Neural cell (in vitro differentiated cells): ENCODE measurements at regions not wholly inside any gene's neighbourhood (a gene's known extent, or its start where the extent isn't known, plus 50 kb on each side); places are given as distances from the start of the nearest gene placed in this dataset.

Experiments used
- H2AFZ ChIP-seq: fragments of 200-600, 300-800 bp; sonication (generic), shearing (Covaris generic); 2 replicates; pipeline ENCODE4 v1.6.0; 2014; ENCODE audit warnings: low read depth, mild to moderate bottlenecking, antibody characterized with exemption, low read length, moderate library complexity
- H3F3A ChIP-seq: fragments of 200-600 bp; shearing (Covaris generic); 2 replicates; pipeline ENCODE4 v1.6.1; 2016; ENCODE audit warnings: mild to moderate bottlenecking, moderate library complexity, mixed read lengths, antibody characterized with exemption, low read length; ENCODE audit not compliant: insufficient read depth, poor library complexity, severe bottlenecking
- H3K27ac ChIP-seq: fragments of 200-600, 300-800 bp; sonication (generic), shearing (Covaris generic); 2 replicates; pipeline ENCODE4 v1.5.1; 2014; ENCODE audit warnings: mild to moderate bottlenecking, low read length, moderate library complexity
- H3K27me3 ChIP-seq: fragments of 300-800, 200-600 bp; sonication (generic), shearing (Covaris generic); 2 replicates; pipeline ENCODE4 v1.6.0; 2014; ENCODE audit warnings: mild to moderate bottlenecking, low read depth, low read length, moderate library complexity; ENCODE audit not compliant: insufficient read depth
- H3K36me3 ChIP-seq: fragments of 300-800, 200-600 bp; sonication (generic), shearing (Covaris generic); 2 replicates; pipeline ENCODE4 v1.5.1; 2014; ENCODE audit warnings: mild to moderate bottlenecking, antibody characterized with exemption, low read length, moderate library complexity; ENCODE audit not compliant: insufficient read depth
- H3K4me2 ChIP-seq: fragments of 300-800, 200-600 bp; sonication (generic), shearing (Covaris generic); 2 replicates; pipeline ENCODE4 v1.6.0; 2014; ENCODE audit warnings: mild to moderate bottlenecking, low read length
- H3K4me3 ChIP-seq: fragments of 300-800, 200-600 bp; sonication (generic), shearing (Covaris generic); 2 replicates; pipeline ENCODE4 v1.5.1; 2014; ENCODE audit warnings: mild to moderate bottlenecking, low read length, moderate library complexity
- H3K79me2 ChIP-seq: fragments of 200-600 bp; shearing (Covaris generic); replicated peaks from 2 replicates; pipeline ENCODE4 v1.6.0; 2014; ENCODE audit warnings: mild to moderate bottlenecking, low read length, moderate library complexity; ENCODE audit not compliant: insufficient read depth
- H3K9ac ChIP-seq: fragments of 300-800, 200-600 bp; sonication (generic), shearing (Covaris generic); 2 replicates; pipeline ENCODE4 v1.6.1; 2016; ENCODE audit warnings: mild to moderate bottlenecking, low read length, mixed read lengths
- H3K9me2 ChIP-seq: fragments of 200-600 bp; shearing (Covaris generic); 2 replicates; pipeline ENCODE4 v1.6.1; 2016; ENCODE audit warnings: mild to moderate bottlenecking, low read length, mixed read lengths; ENCODE audit not compliant: insufficient read depth
- H3K9me3 ChIP-seq: fragments of 200-600, 300-800 bp; sonication (generic), shearing (Covaris generic); 2 replicates; pipeline ENCODE4 v1.6.1; 2016; ENCODE audit warnings: mild to moderate bottlenecking, mixed run types, low read length, moderate library complexity, mixed read lengths
- H4K20me1 ChIP-seq: fragments of 200-600 bp; shearing (Covaris generic); 2 replicates; pipeline ENCODE4 v1.6.1; 2016; ENCODE audit warnings: mild to moderate bottlenecking, mixed run types; ENCODE audit not compliant: insufficient read depth
- EP300 ChIP-seq: fragments of 450-650 bp; conservative IDR thresholded peaks from 2 replicates; pipeline ENCODE4 v1.6.1; 2014; ENCODE audit warnings: antibody characterized with exemption, mild to moderate bottlenecking, moderate library complexity; ENCODE audit not compliant: poor library complexity, severe bottlenecking
- EZH2 ChIP-seq: fragments of 200-600, 300-800 bp; shearing (Covaris generic), sonication (generic); IDR thresholded peaks from 2 replicates; pipeline ENCODE4 v1.6.1; 2014; ENCODE audit warnings: antibody characterized with exemption, low read length, borderline replicate concordance, mild to moderate bottlenecking; ENCODE audit not compliant: insufficient read depth, poor library complexity, severe bottlenecking
- MXI1 ChIP-seq: fragments of 450-650 bp; conservative IDR thresholded peaks from 2 replicates; pipeline ENCODE4 v1.6.1; 2014; ENCODE audit warnings: antibody characterized with exemption, mild to moderate bottlenecking; ENCODE audit not compliant: poor library complexity, severe bottlenecking
- POLR2AphosphoS5 ChIP-seq: IDR thresholded peaks from 2 replicates; pipeline ENCODE4 v1.6.1; 2012
- RAD21 ChIP-seq: fragments of 450-650 bp; conservative IDR thresholded peaks from 2 replicates; pipeline ENCODE4 v1.6.1; 2014; ENCODE audit warnings: antibody characterized with exemption, mild to moderate bottlenecking, moderate library complexity
- SMC3 ChIP-seq: fragments of 450-650 bp; conservative IDR thresholded peaks from 2 replicates; pipeline ENCODE4 v1.6.1; 2014; ENCODE audit warnings: antibody characterized with exemption, mild to moderate bottlenecking, moderate library complexity; ENCODE audit not compliant: poor library complexity
- TAF1 ChIP-seq: IDR thresholded peaks from 2 replicates; pipeline ENCODE4 v1.6.1; 2012; ENCODE audit warnings: low read depth
- TF ChIP-seq, protein P1 (sequence below): fragments of 450-650 bp; IDR thresholded peaks from 2 replicates; pipeline ENCODE4 v1.5.1; 2014; ENCODE audit warnings: antibody characterized with exemption, mild to moderate bottlenecking, moderate library complexity; ENCODE audit not compliant: poor library complexity, severe bottlenecking
- TF ChIP-seq, protein P2 (sequence below): IDR thresholded peaks from 2 replicates; pipeline ENCODE4 v1.6.1; 2012; ENCODE audit warnings: borderline replicate concordance

DNA sequence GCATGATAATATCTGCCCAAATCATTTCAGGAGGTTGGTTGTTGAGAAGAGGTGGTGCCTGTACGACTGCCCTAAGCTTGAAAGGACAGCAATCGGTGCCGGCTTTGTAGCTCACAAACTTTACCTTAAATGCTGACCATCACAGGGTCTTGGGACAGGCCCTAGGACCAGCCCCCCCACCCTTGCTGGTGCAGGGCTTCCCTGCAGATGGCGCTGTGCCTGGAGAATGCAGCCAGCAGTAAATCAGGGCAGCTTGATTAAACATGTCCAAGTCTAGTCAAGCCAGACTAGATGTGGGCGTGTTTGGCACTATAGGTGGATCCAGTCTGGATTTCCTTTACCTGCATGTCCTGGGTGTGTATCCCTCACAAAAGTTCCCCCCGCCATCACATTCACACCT is 135.5 kb upstream of the CRHR1 start:
- H3K9me2 ChIP-seq: no peaks in the 10 kb centered on the region
- no peak overlapping the region for H3K9ac ChIP-seq
- no peaks in the 10 kb centered on the region for H3K79me2 ChIP-seq
- H3K4me2 ChIP-seq: no peak overlapping the region
- no peaks in the 10 kb centered on the region for H3K9me3 ChIP-seq
- no peaks in the 10 kb centered on the region for H3K27me3 ChIP-seq
- H3F3A ChIP-seq: no peaks in the 10 kb centered on the region
- TF ChIP-seq SMC3 (no peak), RAD21 (no peak), MXI1 (no peak), EP300 (no peak), EZH2 (no peak), POLR2AphosphoS5 (no peak), TAF1 (no peak)
- TF ChIP-seq, protein P1, sequence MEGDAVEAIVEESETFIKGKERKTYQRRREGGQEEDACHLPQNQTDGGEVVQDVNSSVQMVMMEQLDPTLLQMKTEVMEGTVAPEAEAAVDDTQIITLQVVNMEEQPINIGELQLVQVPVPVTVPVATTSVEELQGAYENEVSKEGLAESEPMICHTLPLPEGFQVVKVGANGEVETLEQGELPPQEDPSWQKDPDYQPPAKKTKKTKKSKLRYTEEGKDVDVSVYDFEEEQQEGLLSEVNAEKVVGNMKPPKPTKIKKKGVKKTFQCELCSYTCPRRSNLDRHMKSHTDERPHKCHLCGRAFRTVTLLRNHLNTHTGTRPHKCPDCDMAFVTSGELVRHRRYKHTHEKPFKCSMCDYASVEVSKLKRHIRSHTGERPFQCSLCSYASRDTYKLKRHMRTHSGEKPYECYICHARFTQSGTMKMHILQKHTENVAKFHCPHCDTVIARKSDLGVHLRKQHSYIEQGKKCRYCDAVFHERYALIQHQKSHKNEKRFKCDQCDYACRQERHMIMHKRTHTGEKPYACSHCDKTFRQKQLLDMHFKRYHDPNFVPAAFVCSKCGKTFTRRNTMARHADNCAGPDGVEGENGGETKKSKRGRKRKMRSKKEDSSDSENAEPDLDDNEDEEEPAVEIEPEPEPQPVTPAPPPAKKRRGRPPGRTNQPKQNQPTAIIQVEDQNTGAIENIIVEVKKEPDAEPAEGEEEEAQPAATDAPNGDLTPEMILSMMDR: no peak
- TF ChIP-seq, protein P2, sequence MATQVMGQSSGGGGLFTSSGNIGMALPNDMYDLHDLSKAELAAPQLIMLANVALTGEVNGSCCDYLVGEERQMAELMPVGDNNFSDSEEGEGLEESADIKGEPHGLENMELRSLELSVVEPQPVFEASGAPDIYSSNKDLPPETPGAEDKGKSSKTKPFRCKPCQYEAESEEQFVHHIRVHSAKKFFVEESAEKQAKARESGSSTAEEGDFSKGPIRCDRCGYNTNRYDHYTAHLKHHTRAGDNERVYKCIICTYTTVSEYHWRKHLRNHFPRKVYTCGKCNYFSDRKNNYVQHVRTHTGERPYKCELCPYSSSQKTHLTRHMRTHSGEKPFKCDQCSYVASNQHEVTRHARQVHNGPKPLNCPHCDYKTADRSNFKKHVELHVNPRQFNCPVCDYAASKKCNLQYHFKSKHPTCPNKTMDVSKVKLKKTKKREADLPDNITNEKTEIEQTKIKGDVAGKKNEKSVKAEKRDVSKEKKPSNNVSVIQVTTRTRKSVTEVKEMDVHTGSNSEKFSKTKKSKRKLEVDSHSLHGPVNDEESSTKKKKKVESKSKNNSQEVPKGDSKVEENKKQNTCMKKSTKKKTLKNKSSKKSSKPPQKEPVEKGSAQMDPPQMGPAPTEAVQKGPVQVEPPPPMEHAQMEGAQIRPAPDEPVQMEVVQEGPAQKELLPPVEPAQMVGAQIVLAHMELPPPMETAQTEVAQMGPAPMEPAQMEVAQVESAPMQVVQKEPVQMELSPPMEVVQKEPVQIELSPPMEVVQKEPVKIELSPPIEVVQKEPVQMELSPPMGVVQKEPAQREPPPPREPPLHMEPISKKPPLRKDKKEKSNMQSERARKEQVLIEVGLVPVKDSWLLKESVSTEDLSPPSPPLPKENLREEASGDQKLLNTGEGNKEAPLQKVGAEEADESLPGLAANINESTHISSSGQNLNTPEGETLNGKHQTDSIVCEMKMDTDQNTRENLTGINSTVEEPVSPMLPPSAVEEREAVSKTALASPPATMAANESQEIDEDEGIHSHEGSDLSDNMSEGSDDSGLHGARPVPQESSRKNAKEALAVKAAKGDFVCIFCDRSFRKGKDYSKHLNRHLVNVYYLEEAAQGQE: no peak
- no peak overlapping the region for H2AFZ ChIP-seq
- no peaks in the 10 kb centered on the region for H3K36me3 ChIP-seq
- no peak overlapping the region for H3K27ac ChIP-seq
- H3K4me3 ChIP-seq: no peak overlapping the region
- no peaks in the 10 kb centered on the region for H4K20me1 ChIP-seq

- Histone ChIP-seq H3K4me3 (no peak overlapping the region), H3K79me2 (no peaks in the 10 kb centered on the region), H3K36me3 (no peaks in the 10 kb centered on the region), H3K9me3 (no peaks in the 10 kb centered on the region), H3F3A (no peaks in the 10 kb centered on the region), H4K20me1 (no peaks in the 10 kb centered on the region), H3K4me2 (no peak overlapping the region), H2AFZ (no peak overlapping the region), H3K9ac (no peak overlapping the region), H3K27me3 (no peaks in the 10 kb centered on the region), H3K27ac (no peak overlapping the region), H3K9me2 (no peaks in the 10 kb centered on the region)
- TF ChIP-seq POLR2AphosphoS5 (no peak), RAD21 (no peak), MXI1 (no peak), TAF1 (no peak), EZH2 (no peak), SMC3 (no peak)
- TF ChIP-seq, protein P1: no peak
These were observed 134.3 kb upstream of the CRHR1 start for GRCh38 chr17:45649796-45650195.
